ENCODE measurements at regions not wholly inside any gene's neighbourhood (a gene's known extent, or its start where the extent isn't known, plus 50 kb on each side); places are given as distances from the start of the nearest gene placed in this dataset. TPM values are rescaled to one million over a fixed set of nuclear protein-coding genes. Genes with fewer than 3 reads are reported as not detected.
"Not testable (repeated sequence)": the region's sequence is repeated elsewhere in the genome, so short reads cannot be mapped to it uniquely, and the experiment has no call there.

GRCh38 chr1:149728598-149728997 lies 53.9 kb upstream of the FCGR1A start:
- H3K4me3 ChIP-seq; H3K4me2 ChIP-seq (ENCODE audit: unreplicated experiment); H3F3A ChIP-seq (ENCODE audit: insufficient read depth); H3K36me3 ChIP-seq (ENCODE audit: low read depth); H3K4me1 ChIP-seq (ENCODE audit: insufficient read depth); in situ Hi-C loops (cut with MboI); H2AFZ ChIP-seq; H3K9ac ChIP-seq; H3K27ac ChIP-seq; H3K9me3 ChIP-seq (ENCODE audit: low read depth); DNase-seq; H3K79me2 ChIP-seq (ENCODE audit: insufficient read depth); H3K9me2 ChIP-seq (ENCODE audit: insufficient read depth); H4K20me1 ChIP-seq (ENCODE audit: insufficient read depth); H3K27me3 ChIP-seq (replicated peaks; ENCODE audit: insufficient read depth): not testable (repeated sequence)
- no CpG with 5 or more reads among the region's 3 CpGs for WGBS, 2 experiments (ENCODE audit: low coverage in 1 of 2, low lambda C conversion rate in 2 of 2, missing lambda C conversion rate in 2 of 2)

Small RNA genes in the stretch of these regions (small RNA-seq; reads per million reads assigned to genes)
- not detected for gene RF00003 (ENCODE audit: low read depth, low replicate concordance)
- not detected for gene RNU1-68P (ENCODE audit: low read depth, low replicate concordance)

Data from GM23248 (cell line).